OCI-LY3 (cell line): ENCODE measurements at regions not wholly inside any gene's neighbourhood (a gene's known extent, or its start where the extent isn't known, plus 50 kb on each side); places are given as distances from the start of the nearest gene placed in this dataset.
"Not testable (repeated sequence)": the region's sequence is repeated elsewhere in the genome, so short reads cannot be mapped to it uniquely, and the experiment has no call there.

Experiments used
- CTCF ChIP-seq: fragments of 200-600, 300-600 bp; sonication (generic); IDR thresholded peaks from 2 replicates; pipeline ENCODE4 v1.5.1; 2014; ENCODE audit warnings: antibody characterized with exemption, low read length, low read depth
- EZH2phosphoT487 ChIP-seq: fragments of 200-600 bp; shearing (Covaris generic); IDR thresholded peaks from 2 replicates; pipeline ENCODE4 v1.6.1; 2018; ENCODE audit warnings: antibody characterized with exemption, mixed run types, low read depth

DNA sequence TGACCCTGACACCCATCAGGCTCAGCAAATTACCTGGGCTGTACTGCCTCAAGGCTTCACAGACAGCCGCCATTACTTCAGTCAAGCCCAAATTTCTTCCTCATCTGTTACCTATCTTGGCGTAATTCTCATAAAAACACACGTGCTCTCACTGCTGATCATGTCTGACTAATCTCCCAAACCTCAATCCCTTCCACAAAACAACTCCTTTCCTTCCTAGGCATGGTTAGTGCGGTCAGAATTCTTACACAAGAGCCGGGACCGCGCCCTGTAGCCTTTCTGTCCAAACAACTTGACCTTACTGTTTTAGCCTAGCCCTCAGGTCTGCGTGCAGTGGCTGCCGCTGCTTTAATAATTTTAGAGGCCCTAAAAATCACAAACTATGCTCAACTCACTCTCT, 828.2 kb downstream of the LTN1 start:
- TF ChIP-seq EZH2phosphoT487, CTCF: not testable (repeated sequence)
